ENCODE measurements at regions not wholly inside any gene's neighbourhood (a gene's known extent, or its start where the extent isn't known, plus 50 kb on each side); places are given as distances from the start of the nearest gene placed in this dataset.
"Not testable (repeated sequence)": the region's sequence is repeated elsewhere in the genome, so short reads cannot be mapped to it uniquely, and the experiment has no call there.

GRCh38 chr7:28332046-28332445, 80.3 kb upstream of the CREB5 start:
- DNase-seq (ENCODE audit: low spot score in 2 of 2), result no peak

DNA sequence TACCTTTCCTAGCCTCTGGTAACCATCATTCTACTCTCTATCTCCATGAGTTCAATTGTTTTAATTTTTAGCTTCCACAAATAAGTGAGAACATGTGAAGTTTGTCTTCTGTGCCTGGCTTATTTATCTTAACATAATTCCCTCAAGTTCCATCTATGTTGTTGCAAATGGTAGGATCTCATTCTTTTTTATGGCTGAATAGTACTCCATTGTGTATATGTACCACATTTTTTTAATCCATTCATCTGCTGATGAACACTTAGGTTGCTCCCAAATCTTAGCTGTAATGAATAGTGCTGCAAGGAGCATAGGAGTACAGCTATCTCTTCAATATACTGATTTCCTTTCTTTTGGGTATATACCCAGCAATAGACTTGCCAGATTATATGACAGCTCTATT, 78.8 kb upstream of the CREB5 start:
- H3K4me3 ChIP-seq; H3K27ac ChIP-seq; H3K4me1 ChIP-seq; H3K36me3 ChIP-seq; H3K9me3 ChIP-seq; DNase-seq (ENCODE audit: low spot score in 2 of 2); H3K27me3 ChIP-seq: not testable (repeated sequence)

More at GRCh38 chr7:28332046-28332445, 80.3 kb upstream of the CREB5 start:
- H3K27ac ChIP-seq, result no peak overlapping the region
- no peaks in the 10 kb centered on the region for H3K36me3 ChIP-seq
- no peaks in the 10 kb centered on the region for H3K27me3 ChIP-seq
- no peak overlapping the region for H3K4me3 ChIP-seq
- WGBS, 2 donors, result 77 to 81% methylated on average over 4 of the region's 4 CpGs
- H3K9me3 ChIP-seq, result peaks cover 0 to 7% (median 1%) of the 10 kb centered on the region in 4 donors
- TF ChIP-seq CTCF (IDR thresholded peaks at IDR 0.05) (no peak), POLR2A (IDR thresholded peaks at IDR 0.05) (no peak), EP300 (IDR thresholded peaks at IDR 0.05) (no peak)
- H3K4me1 ChIP-seq, result peaks cover 0 to 3% (median 0%) of the 10 kb centered on the region in 4 donors

DNA sequence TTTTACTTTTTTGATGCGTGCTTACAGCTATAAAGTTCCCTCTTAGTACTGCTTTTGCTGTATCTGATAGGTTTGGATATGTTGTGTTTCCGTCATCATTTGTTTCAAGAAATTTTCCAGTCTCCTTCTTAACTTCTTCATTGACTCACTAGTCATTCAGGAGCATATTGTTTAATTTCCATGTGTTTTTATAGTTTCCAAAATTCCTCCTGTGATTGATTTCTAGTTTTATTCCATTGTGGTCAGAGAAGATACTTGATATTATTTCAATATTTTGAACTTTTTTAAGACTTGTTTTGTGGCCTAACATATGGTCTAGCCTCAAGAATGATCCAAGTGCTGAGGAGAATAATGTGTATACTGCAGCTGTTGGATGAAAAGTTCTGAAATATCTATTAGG, 75.5 kb upstream of the CREB5 start:
- peaks cover 0 to 7% (median 1%) of the 10 kb centered on the region in 4 donors for H3K9me3 ChIP-seq
- H3K36me3 ChIP-seq, result no peaks in the 10 kb centered on the region
- H3K4me1 ChIP-seq, result no peaks in the 10 kb centered on the region
- H3K27me3 ChIP-seq, result no peaks in the 10 kb centered on the region
- no peak overlapping the region for H3K4me3 ChIP-seq
- 89 to 96% methylated on average over 2 of the region's 2 CpGs for WGBS, 2 donors
- no peak overlapping the region for H3K27ac ChIP-seq
- TF ChIP-seq EP300 (IDR thresholded peaks at IDR 0.05) (no peak), CTCF (IDR thresholded peaks at IDR 0.05) (no peak), POLR2A (IDR thresholded peaks at IDR 0.05) (no peak)
- no peak for DNase-seq (ENCODE audit: low spot score in 2 of 2)

DNA sequence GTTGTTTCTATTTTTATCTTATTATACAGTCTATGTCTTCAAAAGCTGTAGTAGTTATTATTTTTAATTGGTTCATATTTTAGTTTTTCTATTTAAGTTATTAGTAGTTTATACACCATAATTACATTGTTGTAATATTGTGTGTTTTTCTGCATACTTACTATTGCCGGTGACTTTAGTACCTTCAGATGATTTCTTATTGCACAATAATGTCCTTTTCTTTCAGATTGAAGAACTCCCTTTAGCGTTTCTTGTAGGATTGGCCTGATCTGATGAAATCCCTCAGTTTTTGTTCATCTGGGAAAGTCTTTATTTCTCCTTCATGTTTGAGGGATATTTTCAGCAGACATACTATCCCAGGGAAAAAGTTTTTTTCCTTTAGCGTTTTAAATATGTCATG, 74.3 kb upstream of the CREB5 start:
- WGBS, 2 donors, result 71 to 74% methylated on average over 3 of the region's 3 CpGs

GRCh38 chr7:28343462-28343861, 68.9 kb upstream of the CREB5 start:
- DNase-seq (ENCODE audit: low spot score in 2 of 2), result no peak
- Histone ChIP-seq H3K9me3 (no peaks in the 10 kb centered on the region), H3K36me3 (no peaks in the 10 kb centered on the region), H3K27ac (no peak overlapping the region), H3K27me3 (no peaks in the 10 kb centered on the region), H3K4me3 (no peak overlapping the region), H3K4me1 (no peaks in the 10 kb centered on the region)
- WGBS, 2 donors, result 95% methylated on average over 1 of the region's 1 CpG
- TF ChIP-seq CTCF (IDR thresholded peaks at IDR 0.05), result no peak
- TF ChIP-seq POLR2A (IDR thresholded peaks at IDR 0.05), result no peak
- TF ChIP-seq EP300 (IDR thresholded peaks at IDR 0.05), result no peak

More for the DNA sequence above, 74.3 kb upstream of the CREB5 start:
- Histone ChIP-seq H3K4me3 (no peak overlapping the region), H3K9me3 (peaks cover 0 to 7% (median 1%) of the 10 kb centered on the region in 4 donors), H3K36me3 (no peaks in the 10 kb centered on the region), H3K27ac (no peak overlapping the region), H3K4me1 (no peaks in the 10 kb centered on the region), H3K27me3 (no peaks in the 10 kb centered on the region)
- no peak for TF ChIP-seq CTCF (IDR thresholded peaks at IDR 0.05)
- DNase-seq (ENCODE audit: low spot score in 2 of 2), result no peak

DNA sequence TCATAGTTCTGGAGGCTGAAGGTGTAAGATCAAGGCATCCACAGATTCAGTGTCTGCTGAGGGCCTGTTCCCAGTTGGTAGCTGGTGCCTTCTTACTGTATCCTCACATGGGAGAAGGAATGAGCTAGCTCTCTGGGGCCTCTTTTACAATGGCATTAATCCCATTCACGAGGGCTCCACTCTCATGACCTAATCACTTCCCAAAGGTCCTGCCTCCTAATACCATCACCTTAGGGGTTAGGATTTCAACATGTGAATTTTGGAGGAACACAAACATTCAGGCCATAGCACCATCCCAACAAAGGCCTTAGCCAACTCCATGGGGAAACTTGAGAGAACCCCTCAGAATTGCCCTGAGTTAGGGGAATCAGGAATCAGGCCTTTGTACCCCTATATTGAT, 66.1 kb upstream of the CREB5 start:
- TF ChIP-seq EP300 (IDR thresholded peaks at IDR 0.05) (no peak), POLR2A (IDR thresholded peaks at IDR 0.05) (no peak), CTCF (IDR thresholded peaks at IDR 0.05) (no peak)
- no peaks in the 10 kb centered on the region for H3K4me1 ChIP-seq
- no peak overlapping the region for H3K4me3 ChIP-seq
- no peak for DNase-seq (ENCODE audit: low spot score in 2 of 2)
- no peak overlapping the region for H3K27ac ChIP-seq
- 35 to 50% methylated on average over 1 of the region's 1 CpG for WGBS, 2 donors
- H3K27me3 ChIP-seq, result no peaks in the 10 kb centered on the region
- H3K36me3 ChIP-seq, result no peaks in the 10 kb centered on the region
- H3K9me3 ChIP-seq, result no peaks in the 10 kb centered on the region
